K562 (cell line): ENCODE measurements at regions not wholly inside any gene's neighbourhood (a gene's known extent, or its start where the extent isn't known, plus 50 kb on each side); places are given as distances from the start of the nearest gene placed in this dataset.

Source experiments
- ATAC-seq: fragments of 200-7000 bp; cut with Tn5 transposase; 3 replicates; pipeline ENCODE4 v1.9.1; 2020; ENCODE audit warnings: moderate library complexity
- BruUV-seq: library from RNA; stranded (reverse); fragments of 400-500 nt; replicated peaks from 2 replicates; lab custom pipeline; 2021; lab: Mats Ljungman, UMichigan
- CTCF ChIA-PET: fragments of 300-600 bp; formaldehyde crosslinking; extraction: SDS; loops from one replicate; lab custom pipeline; 2021; ENCODE audit warnings: low intra/inter-chr PET ratio; lab: Yijun Ruan, JAX
- POLR2A ChIA-PET: fragments of 300-600, 350-650 bp; sonication (Branson Sonifier 250); formaldehyde crosslinking; extraction: SDS; loops from one replicate; lab custom pipeline; 2021; ENCODE audit warnings: antibody characterized with exemption, inconsistent platforms; lab: Yijun Ruan, JAX
- DNase-seq, 4 experiments: peaks; one replicate each; pipeline versions ENCODE4 v3.0.0 to v3.0.0-alpha.2; 2011 to 2018; ENCODE audit warnings: low spot score in 3 of 4, mixed read lengths in 3 of 4; ENCODE audit errors: extremely low read depth in 1 of 4
- FAIRE-seq: peaks from 2 replicates; lab custom pipeline; 2011; peaks lifted over from hg19 to GRCh38; lab: Jason Lieb, UNC
- H2AFZ ChIP-seq: 2 replicates; pipeline ENCODE4 v1.6.0; 2011; ENCODE audit warnings: low read depth, low read length, control low read depth, inconsistent platforms
- H3K27ac ChIP-seq: fragments of 200-600 bp; 3 replicates; pipeline ENCODE4 v1.8.0; 2011; ENCODE audit warnings: low read depth, mild to moderate bottlenecking, control low read depth, inconsistent platforms, low read length, moderate library complexity, mixed read lengths; ENCODE audit errors: extremely low read depth
- H3K27me3 ChIP-seq, 2 experiments: fragments of 300-600 bp in 1 of 2; 2 replicates in 1 of 2; 3 replicates in 1 of 2; pipeline versions ENCODE4 v1.6.0 to v1.8.0; 2011; ENCODE audit warnings: inconsistent platforms in 2 of 2, low read length in 2 of 2, mild to moderate bottlenecking in 1 of 2, mixed read lengths in 1 of 2, moderate library complexity in 1 of 2; ENCODE audit not compliant: control insufficient read depth in 2 of 2, insufficient read depth in 2 of 2
- H3K36me3 ChIP-seq: fragments of 300-600 bp; 3 replicates; pipeline ENCODE4 v1.8.0; 2011; ENCODE audit warnings: mild to moderate bottlenecking, low read length, inconsistent platforms; ENCODE audit not compliant: control insufficient read depth, insufficient read depth
- H3K4me1 ChIP-seq, 2 experiments: fragments of 200-600 bp in 1 of 2; replicated peaks in 1 of 2; 2 replicates in 1 of 2; 3 replicates in 1 of 2; pipeline versions ENCODE4 v1.5.1 to v1.8.0; 2011; ENCODE audit warnings: inconsistent platforms in 2 of 2, low read length in 2 of 2, mild to moderate bottlenecking in 1 of 2, mixed read lengths in 1 of 2, moderate library complexity in 1 of 2; ENCODE audit not compliant: control insufficient read depth in 2 of 2, insufficient read depth in 2 of 2
- H3K4me2 ChIP-seq: 2 replicates; pipeline ENCODE4 v1.6.1; 2011; ENCODE audit warnings: low read length, control low read depth, inconsistent platforms, mixed read lengths; ENCODE audit not compliant: insufficient read depth
- H3K4me3 ChIP-seq: fragments of 200-600 bp; sonication (generic), shearing (Covaris generic); 2 replicates; pipeline ENCODE4 v1.5.1; 2016; ENCODE audit warnings: control low read depth, inconsistent platforms
- H3K79me2 ChIP-seq: fragments of 200-600 bp; 3 replicates; pipeline ENCODE4 v1.8.0; 2011; ENCODE audit warnings: low read length, inconsistent platforms; ENCODE audit not compliant: control insufficient read depth, insufficient read depth
- H3K9ac ChIP-seq, 2 experiments: 2 replicates each; pipeline versions ENCODE4 v1.6.0 to v1.6.1; 2011; ENCODE audit warnings: low read depth in 2 of 2, low read length in 2 of 2, control low read depth in 1 of 2, inconsistent platforms in 1 of 2, mild to moderate bottlenecking in 1 of 2, mixed read lengths in 1 of 2; ENCODE audit not compliant: insufficient read depth in 1 of 2
- H3K9me1 ChIP-seq: one replicate; pipeline ENCODE4 v1.6.0; 2011; ENCODE audit warnings: inconsistent platforms, mild to moderate bottlenecking, low read length, moderate library complexity; ENCODE audit not compliant: control insufficient read depth, insufficient read depth
- H3K9me3 ChIP-seq: replicated peaks from 2 replicates; pipeline ENCODE4 v1.5.1; 2011; ENCODE audit warnings: low read depth, low read length, inconsistent platforms; ENCODE audit not compliant: control insufficient read depth, insufficient read depth
- H4K20me1 ChIP-seq: replicated peaks from 2 replicates; pipeline ENCODE4 v1.6.1; 2011; ENCODE audit warnings: low read length, inconsistent platforms, mixed read lengths; ENCODE audit not compliant: control insufficient read depth, insufficient read depth
- ATF2 ChIP-seq: sonication (generic); formaldehyde crosslinking; IDR thresholded peaks from 2 replicates; pipeline ENCODE4 v1.8.1; 2022; ENCODE audit warnings: missing genetic modification reagents
- CBX1 ChIP-seq: sonication (generic); IDR thresholded peaks from 2 replicates; pipeline ENCODE4 v1.6.1; 2016; ENCODE audit warnings: antibody characterized with exemption, low read depth, mild to moderate bottlenecking
- GTF2E2 ChIP-seq: fragments of 200-800 bp; sonication (Bioruptor generic); IDR thresholded peaks from 2 replicates; pipeline ENCODE4 v1.6.1; 2016; ENCODE audit warnings: missing genetic modification characterization, missing compliant biosample characterization
- HNRNPLL ChIP-seq: fragments of 200-400 bp; formaldehyde crosslinking; IDR thresholded peaks from 2 replicates; pipeline ENCODE4 v1.6.1; 2017; ENCODE audit warnings: low read length, low read depth, mild to moderate bottlenecking; ENCODE audit not compliant: poor library complexity, severe bottlenecking
- KLF6 ChIP-seq: fragments of 250-450 bp; sonication (Bioruptor Pico); IDR thresholded peaks from 2 replicates; pipeline ENCODE4 v1.4.0; 2020; ENCODE audit warnings: mild to moderate bottlenecking, moderate library complexity, borderline replicate concordance
- NFATC3 ChIP-seq: fragments of 450-650 bp; IDR thresholded peaks from 2 replicates; pipeline ENCODE4 v1.6.1; 2017; ENCODE audit warnings: mild to moderate bottlenecking
- RBM15 ChIP-seq: fragments of 200-400 bp; formaldehyde crosslinking; IDR thresholded peaks from 2 replicates; pipeline ENCODE4 v1.6.1; 2018; ENCODE audit warnings: mild to moderate bottlenecking, low read length, moderate library complexity; ENCODE audit not compliant: insufficient read depth
- TAF15 ChIP-seq: fragments of 200-400 bp; formaldehyde crosslinking; IDR thresholded peaks from 2 replicates; pipeline ENCODE4 v1.6.1; 2017; ENCODE audit warnings: mild to moderate bottlenecking, low read depth, low read length, moderate library complexity
- TAF9B ChIP-seq: fragments of 450-650 bp; IDR thresholded peaks from 2 replicates; pipeline ENCODE4 v1.6.1; 2018; ENCODE audit warnings: mild to moderate bottlenecking; ENCODE audit not compliant: partially characterized antibody
- ZBTB1 ChIP-seq: sonication (generic); formaldehyde crosslinking; IDR thresholded peaks from 2 replicates; pipeline ENCODE4 v1.8.1; 2023; ENCODE audit warnings: missing genetic modification reagents, low read depth, mild to moderate bottlenecking, borderline replicate concordance
- ZBTB2 ChIP-seq: fragments of 450-650 bp; IDR thresholded peaks from 2 replicates; pipeline ENCODE4 v1.6.1; 2016; ENCODE audit warnings: antibody characterized with exemption
- ZNF780A ChIP-seq: fragments of 250-450 bp; sonication (Bioruptor Pico); IDR thresholded peaks from 2 replicates; pipeline ENCODE4 v1.5.0; 2021; ENCODE audit warnings: mild to moderate bottlenecking
- WGBS: fragments of 100-300 bp; shearing (Covaris generic); methylation state at CpG from one replicate; pipeline ENCODE4 v1.1.6; 2016; ENCODE audit warnings: low coverage, mixed read lengths; ENCODE audit not compliant: insufficient coverage; ENCODE audit errors: missing lambda C conversion rate; 5-methylcytosine and 5-hydroxymethylcytosine counted together
- in situ Hi-C: fragments of 300-500 bp; cut with MboI; formaldehyde crosslinking; loops from 4 replicates; pipeline ENCODE4 v1.15.0; 2018; ENCODE audit warnings: inconsistent platforms, mixed read lengths
- intact Hi-C: fragments of 100-400 bp; cut with micrococcal nuclease; formaldehyde crosslinking; loops from 2 replicates; pipeline ENCODE4 v1.14.2; 2022

- no peak for TF ChIP-seq ZBTB1 (CRISPR knock-in tag)
- TF ChIP-seq GTF2E2 (tag), result no peak
- no peak for TF ChIP-seq KLF6 (CRISPR knock-in tag)
- no peak for TF ChIP-seq NFATC3
Observed at GRCh38 chr12:89782807-89783206, 74.2 kb upstream of the ATP2B1 start (continued).

GRCh38 chr12:89781946-89782550, 73.4 kb upstream of the ATP2B1 start:
- Histone ChIP-seq H3K79me2 (no peaks in the 10 kb centered on the region), H3K4me1 (no peaks in the 10 kb centered on the region), H3K27ac (no peak overlapping the region), H3K4me2 (no peak overlapping the region), H3K9me3 (0 out of 2 replicates have a peak, but pooled peaks cover 3% of the 10 kb centered on the region), H4K20me1 (no peaks in the 10 kb centered on the region), H3K36me3 (no peaks in the 10 kb centered on the region), H3K4me3 (no peak overlapping the region), H3K27me3 (no peaks in the 10 kb centered on the region), H3K9ac (no peak overlapping the region), H3K9me1 (no peaks in the 10 kb centered on the region), H2AFZ (no peak overlapping the region)
- no peak for DNase-seq
- no TSS peak for BruUV-seq
- POLR2A ChIA-PET, result interaction anchor here (1.0 to 1.1 kb wide), 2 partner anchors 10 to 15 kb away, joined by 3 read pairs; no protein-coding TSS in a partner anchor
- intact Hi-C loops (no loop called here), in situ Hi-C loops (no loop called here)
- CTCF ChIA-PET, result no interaction called here
- 2% methylated on average over 2 of the region's 2 CpGs for WGBS
- no peak for FAIRE-seq
- no peak for ATAC-seq
- TF ChIP-seq ATF2 (CRISPR knock-in tag) (no peak), TAF15 (no peak), HNRNPLL (no peak), RBM15 (no peak), ZNF780A (CRISPR knock-in tag) (no peak), ZBTB2 (no peak), TAF9B (no peak), NFATC3 (no peak), CBX1 (no peak)
